Cerebellar cortex (tissue), 1 donor: ENCODE measurements at regions not wholly inside any gene's neighbourhood (a gene's known extent, or its start where the extent isn't known, plus 50 kb on each side); places are given as distances from the start of the nearest gene placed in this dataset.

Experiments
- DNase-seq: peaks from one replicate; pipeline ENCODE4 v3.0.0-alpha.2; 2015; ENCODE audit warnings: low spot score

DNA sequence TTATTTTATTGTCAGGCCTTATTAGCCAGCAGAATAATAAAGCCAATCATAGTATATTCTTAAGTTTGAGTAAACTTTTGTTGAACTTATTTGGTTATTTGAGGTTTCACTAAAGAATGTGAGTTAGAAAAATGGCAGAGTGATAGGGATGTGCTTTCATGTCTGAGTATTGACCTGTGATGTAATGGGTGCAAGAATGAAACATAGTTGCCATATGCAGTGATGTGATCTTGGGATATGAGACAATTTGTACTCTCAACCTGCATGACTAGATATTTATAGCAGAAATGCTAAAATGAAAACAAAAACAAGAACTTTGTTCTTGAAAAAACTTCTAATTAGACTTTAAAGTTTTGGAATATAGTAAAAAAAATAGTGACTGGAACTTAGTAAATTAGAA, 97.9 kb downstream of the DISP1 start:
- no peak for DNase-seq

DNA sequence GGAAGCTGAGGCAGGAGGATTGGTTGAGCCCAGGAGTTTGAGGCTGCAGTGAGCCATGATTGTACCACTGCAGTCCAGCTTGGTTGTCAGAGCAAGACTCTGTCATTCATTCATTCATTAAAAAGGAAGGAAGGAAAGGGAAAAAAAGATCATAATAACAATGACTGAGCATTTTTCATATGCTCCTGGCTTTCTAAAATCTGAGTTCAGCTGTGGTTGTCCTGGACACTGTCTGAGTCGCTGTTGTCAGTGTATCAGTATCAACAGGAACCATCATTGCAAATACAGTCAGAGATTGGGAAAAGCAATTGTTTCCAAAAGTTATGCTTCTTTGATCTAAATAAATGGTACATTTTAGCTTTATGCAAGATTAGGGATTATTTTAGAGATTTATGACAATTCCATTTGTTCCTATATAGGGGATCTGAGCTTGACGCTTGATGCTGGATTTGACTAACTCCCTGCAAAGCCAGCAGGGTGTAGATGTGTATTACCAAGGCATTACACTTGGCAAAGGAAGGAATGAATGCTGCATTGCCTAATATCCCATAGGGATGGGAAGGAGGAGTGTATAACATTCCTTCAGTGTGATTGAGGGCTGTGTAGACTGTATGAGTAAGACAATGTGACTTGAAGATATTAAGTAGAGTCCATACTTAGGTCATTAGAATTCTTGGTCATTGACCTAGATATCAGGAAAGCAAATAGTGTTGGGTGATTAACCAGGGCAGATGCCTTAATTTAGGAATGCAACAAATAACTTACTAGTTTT, 100.2 kb downstream of the DISP1 start:
- no peak for DNase-seq

DNA sequence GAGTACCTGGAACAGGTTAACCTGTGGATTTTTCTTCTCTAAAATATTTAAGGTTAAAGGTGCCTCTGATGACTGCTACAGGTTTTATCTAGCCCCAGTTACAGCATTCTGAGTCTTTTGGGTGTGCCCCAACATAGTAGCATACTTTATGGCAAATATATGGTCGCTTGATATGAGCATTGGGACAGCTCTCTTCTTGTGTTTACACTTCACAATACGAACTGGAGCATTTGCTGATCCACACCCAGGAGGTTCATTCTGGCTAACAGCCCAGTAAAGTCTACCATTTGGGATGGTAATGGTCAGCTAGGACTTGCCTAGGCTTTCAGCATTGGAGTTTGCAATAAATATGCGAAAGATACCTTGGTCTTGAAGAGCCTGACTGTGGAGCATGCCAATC, 101.3 kb downstream of the DISP1 start:
- no peak for DNase-seq

DNA sequence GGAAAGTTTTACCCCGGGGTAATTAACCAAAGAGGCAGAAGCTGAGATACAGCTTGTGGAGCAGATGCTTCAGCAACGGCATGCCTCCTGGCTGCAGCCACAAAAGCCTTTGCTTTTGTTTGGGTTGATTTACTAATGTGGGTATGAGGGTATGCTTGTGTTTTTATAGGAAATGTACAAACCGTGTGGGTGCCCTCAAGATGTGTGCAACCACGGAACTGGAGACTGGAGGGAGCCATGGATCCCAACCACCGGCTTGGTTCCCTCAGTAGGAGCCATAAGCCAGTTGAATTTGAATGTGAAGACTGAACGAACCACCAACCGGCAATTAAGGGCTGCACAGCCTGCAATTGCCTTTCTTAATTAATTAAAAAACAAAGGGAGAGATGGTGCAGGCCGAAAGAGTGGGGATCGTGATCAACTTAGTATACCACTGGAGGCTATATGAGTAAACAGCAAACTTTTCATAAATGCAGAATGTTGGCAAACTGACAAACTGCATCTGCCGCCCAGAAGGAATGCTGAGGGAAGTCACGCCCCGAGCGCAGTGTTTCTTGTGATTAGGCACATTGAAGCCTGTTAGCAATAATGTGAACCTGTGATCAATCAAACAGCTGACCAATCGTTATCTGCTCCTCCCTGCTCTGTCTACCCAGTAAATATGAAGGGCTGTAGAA, 104.1 kb downstream of the DISP1 start:
- no peak for DNase-seq

DNA sequence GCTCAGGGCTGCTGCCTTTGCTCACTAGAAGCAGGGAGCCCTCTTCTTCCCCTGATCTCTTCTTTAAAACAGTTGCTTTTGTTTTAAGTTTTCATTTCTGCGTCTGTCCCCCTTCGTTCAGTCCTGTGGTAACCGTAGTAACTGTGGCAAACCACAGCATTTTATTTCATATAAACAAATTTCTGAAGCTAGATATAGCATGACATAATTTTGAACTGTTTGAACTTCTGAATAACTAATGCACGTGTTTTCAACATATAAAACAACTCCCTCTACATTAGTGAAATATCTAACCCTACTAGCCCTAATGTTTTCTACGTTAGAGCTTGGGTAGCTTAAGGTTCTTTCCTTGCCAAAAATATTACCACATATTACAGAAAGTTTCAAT, 104.6 kb downstream of the DISP1 start:
- no peak for DNase-seq

DNA sequence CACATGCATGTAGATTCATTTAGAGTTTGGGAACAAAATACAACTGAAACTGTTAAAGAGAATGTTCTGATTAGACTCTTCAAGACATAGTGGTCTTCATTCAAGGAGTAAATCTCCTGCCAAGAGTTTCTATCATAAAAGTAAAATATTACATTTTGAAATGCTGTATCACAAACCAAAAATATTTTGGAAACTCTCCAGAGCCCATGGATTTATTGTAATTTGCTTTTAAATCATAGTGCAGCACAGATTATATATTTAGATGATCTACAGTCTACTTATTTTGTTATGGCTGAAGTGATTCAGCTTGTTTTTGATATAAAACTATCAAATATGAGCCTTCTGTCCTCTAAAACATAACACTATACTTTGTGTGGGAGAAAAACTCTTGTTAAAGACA, 105.3 kb downstream of the DISP1 start:
- DNase-seq = no peak

DNA sequence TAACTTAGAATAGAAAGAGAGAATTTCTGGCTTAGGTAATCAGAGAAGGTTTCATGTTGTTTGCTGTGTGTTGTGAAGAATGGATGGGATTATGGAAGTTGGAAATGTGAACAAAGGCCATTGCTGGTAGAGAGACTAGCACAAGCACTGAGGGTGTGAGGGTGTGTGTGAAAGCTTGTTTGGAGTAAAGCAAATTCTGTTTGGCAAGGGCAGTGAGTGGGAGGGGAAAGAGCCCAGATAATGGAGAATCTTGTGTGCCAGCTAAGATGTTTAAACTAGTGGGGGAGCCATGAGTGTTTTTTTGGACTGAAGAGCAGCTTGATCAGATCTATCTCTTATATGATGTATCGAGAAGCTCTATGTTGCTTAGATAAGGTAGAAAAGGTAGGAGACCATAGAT, 107.1 kb downstream of the DISP1 start:
- DNase-seq = no peak

DNA sequence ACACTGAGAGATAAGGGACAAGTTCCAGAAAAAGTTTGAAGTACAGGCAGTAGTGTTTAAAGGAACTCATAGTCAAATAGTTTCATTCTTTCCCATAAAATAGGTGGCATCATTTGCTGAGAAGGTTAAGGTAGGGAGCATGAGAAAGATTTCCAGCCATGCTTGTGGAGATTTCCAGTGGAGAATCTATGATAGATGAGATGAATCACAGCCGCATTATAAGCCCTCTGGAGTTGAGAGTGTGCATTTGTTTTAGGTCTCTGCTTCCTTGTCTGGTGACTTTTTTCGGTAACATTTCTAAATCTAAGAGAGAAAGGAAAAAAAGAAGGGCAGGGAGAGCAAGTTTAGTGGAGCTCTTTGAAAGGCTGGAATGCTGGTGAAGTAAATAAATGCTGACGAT, 108.7 kb downstream of the DISP1 start:
- DNase-seq = no peak

DNA sequence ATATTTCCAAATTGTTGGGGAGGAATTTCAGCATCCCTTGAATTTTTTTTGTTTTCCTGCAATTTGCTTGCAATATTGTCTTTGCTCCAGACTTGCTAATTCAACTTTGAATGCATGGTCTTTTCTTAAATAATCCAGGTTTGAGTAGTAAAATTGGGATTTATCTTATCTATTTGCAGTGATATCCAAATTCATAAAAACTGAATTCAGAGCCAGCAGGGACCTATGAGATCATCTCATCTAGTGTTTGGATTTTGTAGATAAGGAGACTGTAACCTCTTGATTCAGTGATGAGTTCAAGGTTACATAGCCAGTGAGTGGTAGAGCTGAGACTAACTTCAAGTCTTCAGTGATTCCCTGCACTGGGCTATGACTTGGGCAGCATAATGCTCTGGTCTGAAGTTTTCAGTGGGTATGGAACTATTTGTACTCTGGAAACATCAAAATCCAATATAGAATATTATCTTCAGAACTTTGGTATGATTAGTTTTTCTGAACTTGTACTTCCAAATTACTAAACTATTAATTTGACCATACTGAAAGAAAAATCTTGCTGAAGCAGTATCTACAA, 109.4 kb downstream of the DISP1 start:
- DNase-seq = no peak

DNA sequence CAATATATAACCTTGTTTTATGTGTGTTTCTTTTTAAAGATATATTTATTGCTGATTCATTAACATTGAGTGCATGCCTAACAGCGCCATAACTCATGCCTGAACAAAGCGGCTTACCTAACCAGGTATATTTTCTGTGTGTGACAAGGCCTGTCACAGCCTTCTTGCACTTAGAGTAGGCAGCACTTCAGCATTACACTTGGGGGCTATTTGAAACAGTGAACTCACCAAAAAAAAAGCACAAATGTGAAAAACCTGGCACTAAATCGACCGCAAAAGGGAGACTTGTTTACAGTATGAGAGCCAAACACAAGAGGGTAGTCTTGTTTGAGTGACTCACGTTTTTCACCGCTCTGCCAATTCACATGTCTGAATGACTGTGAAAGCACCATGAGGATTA, 111.7 kb downstream of the DISP1 start:
- no peak for DNase-seq

DNA sequence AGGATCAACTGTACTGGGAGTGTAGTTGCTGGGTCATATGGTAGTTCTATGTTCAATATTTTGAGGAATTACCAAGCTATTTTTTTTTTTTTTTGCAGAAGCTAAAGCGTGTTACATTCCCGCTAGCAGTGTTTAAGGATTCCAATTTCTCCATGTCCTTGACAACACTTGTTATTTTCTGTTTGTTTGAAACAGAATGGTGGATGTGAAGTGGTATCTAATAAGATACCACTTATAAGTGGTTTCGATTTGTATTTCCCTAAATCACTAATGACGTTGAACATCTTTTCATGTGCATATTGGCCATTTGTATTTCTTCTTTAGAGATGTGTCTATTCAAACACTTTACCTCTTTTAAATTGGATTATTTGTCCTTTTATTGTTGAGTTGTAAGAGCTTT, 112.2 kb downstream of the DISP1 start:
- no peak for DNase-seq

DNA sequence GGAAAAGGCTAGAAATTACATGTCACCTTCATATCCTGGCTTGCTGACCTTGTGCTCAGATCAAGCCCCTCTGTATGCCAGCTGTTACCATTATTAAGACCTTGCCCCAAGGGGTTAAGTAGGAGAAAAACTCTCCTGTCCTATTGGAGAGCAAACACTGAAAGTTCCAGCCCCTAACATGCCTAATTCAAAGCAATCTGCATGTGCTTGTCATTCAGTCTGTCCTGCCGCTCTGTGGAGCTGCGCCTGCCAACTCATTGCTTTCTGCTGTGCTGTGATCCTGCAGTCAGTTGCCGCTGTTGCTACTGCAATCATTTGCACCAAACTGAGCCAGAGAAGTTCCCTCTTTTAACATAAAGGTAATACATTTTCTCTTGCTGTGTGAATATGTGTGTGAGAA, 113.4 kb downstream of the DISP1 start:
- peak; percentile 33 for DNase-seq

DNA sequence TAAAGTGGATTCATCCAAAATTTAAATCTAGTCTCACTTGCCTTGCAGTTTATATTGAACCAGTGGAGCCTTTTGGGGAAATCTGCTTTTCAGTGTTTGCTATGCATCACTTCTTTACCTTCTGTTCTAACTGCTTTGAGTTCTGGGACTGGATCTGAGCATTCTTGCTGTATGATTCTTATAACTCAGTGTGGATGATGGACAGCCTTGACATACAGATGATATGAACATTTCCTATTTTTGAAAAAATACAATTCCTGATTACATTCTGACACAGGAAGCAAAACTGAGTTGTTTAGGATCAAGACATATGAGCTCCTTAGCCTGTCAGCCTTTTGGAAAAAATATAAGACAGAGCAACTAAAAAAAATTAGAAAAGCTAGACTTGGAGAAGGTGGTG, 115.2 kb downstream of the DISP1 start:
- no peak for DNase-seq

DNA sequence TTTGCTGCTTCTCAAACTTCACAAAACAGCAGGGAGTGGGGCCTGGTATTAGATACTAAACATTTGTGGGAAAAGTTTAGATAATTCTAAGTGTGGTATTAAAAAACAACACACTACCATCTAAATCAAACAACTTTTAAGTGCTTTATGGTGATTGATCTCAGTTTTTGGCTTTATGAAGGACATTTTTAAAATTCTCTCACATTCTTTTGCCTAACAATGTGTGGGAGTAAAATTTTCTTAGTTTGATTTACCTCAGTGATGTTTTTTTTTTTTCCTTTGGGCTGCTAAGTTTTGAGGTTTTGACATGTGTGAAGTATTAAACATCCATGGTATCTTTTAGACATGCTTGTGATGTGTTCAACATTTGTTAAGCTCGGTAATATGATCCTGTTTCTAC, 116.2 kb downstream of the DISP1 start:
- no peak for DNase-seq

DNA sequence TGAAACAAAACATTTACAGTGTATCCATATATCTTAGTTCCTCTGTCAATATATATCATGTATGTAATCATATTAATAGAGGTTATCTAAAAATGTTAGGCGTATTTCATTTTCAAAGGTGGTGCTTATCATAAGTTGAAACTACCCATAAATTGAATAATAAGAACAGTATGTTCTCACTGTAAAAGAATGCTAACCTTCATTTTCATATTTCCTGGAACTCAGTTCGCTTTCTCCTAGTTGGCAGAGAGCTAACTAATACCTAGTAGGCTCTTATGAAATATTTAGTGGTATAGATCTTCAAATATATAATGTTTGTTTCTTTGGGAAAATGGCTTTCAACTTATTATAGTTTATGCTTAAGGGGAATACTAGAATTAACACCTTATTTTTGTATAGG, 118.4 kb downstream of the DISP1 start:
- DNase-seq = no peak

DNA sequence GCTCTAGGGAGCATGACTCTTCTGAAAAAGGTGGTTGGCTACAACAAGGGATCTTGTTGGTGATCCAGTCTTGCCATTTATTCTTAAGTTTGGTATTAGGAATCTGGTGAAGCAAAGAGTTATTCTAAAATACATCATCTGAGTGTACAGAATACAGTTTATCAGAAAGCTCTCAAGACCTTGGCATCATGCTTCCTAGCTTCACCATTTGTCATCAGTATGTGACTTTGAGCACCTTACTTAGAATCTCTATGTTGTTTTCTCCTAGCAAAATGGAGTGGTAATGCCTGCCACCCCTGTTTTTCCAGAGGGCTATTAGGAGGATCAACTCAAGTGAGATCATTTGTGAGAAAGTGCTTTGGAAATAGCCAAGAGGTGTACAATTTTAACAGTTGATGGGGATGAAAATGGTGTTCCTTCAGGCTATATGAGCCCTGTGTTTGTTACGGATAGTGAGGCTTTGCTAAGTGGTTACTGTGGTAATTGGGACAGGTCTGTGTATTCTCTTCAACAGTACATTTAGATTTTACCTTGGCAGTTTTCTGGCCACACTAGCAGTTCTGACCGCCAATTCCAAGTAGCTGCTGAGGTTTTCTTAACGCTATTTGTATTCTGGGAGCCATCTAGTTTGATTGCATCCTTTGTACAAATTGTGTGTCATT, 120.5 kb downstream of the DISP1 start:
- no peak for DNase-seq

DNA sequence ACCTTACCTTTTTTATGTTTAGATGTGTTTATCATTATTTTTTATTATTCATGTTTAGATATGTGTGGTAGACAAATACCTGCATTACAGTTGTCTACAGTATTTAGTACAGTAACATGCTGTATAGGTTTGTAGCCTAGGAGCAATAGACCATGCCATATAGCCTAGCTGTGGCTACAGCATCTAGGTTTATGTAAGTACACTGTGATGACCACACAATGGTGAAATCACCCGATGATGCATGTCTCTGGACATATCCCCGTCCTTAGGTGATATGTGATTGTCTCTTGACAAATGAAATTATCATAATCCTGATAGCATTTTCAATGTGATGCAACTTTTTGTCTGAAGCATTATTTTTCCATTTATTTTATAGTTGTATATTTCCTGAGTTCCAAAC, 121.2 kb downstream of the DISP1 start:
- no peak for DNase-seq

DNA sequence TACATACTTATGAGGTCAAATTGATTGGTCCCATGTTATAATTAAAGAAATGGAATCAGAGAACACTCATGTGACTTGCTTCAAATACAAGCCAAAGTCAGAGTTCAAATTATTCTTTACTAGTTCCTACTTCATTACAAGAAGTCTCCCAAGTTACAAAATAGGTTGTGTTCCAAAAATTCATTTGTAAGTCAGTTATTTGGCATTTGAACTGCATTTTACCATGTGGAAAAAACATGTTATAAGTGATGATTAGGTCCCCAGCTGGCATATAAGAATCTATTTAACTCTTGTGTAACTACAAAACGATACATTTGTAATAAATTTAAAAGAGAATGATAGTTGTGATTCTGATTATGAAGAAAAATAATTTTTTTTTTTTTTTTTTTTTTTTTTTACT, 124.1 kb downstream of the DISP1 start:
- DNase-seq = no peak

DNA sequence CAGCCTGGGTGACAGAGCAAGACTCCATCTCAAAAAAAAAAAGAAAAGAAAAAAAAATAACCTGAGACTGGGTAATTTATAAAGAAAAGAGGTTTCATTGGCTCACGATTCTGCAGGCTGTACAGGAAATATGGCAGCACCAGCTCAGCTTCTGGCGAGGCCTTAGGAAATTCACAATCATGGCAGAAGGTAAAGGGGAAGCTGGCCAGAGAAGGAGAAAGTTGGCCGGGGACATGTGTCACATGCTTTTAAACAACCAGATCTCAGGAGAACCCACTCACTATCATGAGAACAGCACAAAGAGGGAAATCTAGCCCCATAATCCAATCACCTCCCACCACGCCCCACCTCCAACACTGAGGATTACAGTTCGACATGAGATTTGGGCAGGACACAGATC, 125.3 kb downstream of the DISP1 start:
- DNase-seq = no peak

DNA sequence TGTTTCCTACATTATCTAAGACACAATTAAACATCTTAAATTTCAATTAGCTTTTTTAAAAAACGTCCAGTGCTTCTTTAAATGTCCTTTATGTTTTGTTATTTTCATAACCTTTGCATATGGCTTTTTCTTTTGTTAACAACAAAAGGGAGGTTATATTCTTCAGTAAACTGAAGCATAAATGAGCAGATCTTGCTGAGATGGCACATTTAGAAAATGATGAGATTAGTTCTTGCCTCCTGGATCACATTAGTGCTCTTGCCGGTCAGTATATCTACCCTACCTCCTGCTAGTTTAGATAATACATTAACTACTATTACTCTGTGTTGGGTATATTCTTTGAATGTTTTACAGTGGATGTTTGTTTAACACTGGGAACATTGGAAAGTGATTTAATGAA, 126.1 kb downstream of the DISP1 start:
- DNase-seq = no peak

DNA sequence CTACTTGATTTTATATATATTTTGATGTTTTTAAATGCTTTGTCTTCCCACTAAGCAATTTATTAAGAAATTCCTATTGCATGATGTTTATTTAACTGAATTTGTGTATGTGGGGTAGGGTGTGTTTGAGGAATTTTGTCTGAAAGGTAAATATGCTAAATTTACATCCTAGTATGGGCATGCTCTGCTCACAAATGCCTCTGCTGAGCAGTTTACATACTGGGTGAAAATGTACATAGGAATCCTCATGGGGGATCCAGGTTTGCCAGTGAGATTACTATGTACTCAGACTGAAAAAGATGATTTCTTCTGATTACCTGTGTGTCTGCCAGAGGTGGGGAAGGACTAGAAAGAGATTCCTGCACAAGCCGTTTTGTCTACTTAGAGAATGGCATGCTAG, 126.6 kb downstream of the DISP1 start:
- no peak for DNase-seq

DNA sequence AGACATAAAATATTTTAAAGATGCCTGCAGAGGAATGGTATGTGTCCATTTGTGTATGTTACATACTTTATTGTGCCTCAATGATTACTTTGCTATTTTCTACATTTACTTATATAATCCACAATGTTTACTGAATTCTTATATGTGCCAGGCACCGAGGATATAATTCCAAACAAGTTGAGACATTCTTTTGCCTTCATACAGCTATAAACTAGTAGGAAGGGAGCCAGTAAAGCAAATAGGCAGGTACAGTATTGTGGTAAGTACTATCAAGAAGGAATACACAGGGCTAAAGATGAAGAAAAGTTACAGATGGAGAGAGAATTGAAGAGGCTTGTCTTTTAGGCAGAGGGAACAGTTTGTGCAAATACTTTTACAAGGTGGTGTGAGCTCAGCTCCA, 131.6 kb downstream of the DISP1 start:
- DNase-seq = no peak

DNA sequence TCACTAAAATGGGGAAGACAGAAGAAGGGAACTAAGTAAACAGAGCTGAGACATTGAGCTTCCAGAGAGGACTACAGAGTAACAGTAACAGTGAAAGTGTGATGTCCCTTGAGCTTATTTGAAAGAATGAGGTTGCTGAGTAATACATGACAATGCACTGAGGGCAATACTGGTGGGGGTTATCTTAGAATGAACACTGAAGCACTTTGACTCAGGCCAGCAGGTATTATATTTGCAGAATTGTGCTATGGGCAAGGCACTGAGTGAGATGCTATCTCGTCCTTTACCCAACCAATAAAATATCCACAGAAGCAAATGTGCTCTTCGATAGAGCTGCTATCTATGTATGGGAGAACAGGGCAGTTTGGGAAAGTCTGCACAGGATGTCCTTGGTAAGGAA, 133.2 kb downstream of the DISP1 start:
- DNase-seq = no peak
